SKM-1 (cell line): ENCODE measurements at regions not wholly inside any gene's neighbourhood (a gene's known extent, or its start where the extent isn't known, plus 50 kb on each side); places are given as distances from the start of the nearest gene placed in this dataset.
"Not testable (repeated sequence)": the region's sequence is repeated elsewhere in the genome, so short reads cannot be mapped to it uniquely, and the experiment has no call there.

Experiments used
- DNase-seq: peaks from one replicate; lab custom pipeline; 2025; ENCODE audit not compliant: unreplicated experiment; lab: John Stamatoyannopoulos, UW

DNA sequence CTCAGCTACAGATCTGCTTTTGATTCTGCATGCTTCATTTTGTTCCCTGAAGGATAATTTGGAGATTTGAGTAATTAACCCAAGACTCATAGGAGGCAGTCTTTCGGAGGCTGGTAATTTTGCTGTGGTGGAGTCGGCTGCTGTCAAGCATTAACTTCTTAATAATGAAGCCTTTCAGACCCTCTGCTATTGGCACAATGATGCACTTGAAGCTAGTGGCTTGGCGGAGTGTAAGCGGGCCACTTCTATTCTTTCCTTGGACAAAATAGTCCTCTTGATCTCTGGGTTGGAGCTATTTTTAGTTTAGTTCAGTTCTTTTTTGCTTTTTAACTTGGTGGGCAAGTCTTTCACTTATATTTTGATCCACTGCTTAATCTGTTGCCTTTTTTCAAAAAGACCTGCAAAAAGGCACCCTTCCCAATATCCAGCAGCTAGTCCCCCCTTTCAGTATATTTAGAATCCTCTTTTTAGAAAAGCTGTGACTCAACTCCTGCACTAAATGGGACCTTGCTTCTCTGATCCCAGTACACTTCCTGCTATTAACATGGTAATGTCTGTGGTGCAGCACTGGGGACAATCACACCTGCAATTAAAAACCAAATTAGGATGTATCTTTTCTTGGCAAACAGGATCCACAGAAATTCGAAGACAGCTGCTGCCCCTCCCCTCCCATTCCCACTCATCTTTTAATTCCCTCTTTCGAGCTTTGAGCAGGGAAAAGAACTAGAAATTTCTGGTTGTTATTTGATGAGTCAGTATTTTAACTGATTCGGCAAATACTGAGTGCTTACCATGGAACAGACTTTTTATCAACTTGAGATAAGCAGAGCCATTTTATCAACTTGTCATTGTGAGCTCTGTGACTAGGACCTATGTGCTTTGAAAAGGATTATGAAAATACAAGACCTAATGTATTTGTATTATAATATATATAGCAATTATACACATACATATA, 169.4 kb upstream of the ANKRD55 start:
- no peak for DNase-seq

DNA sequence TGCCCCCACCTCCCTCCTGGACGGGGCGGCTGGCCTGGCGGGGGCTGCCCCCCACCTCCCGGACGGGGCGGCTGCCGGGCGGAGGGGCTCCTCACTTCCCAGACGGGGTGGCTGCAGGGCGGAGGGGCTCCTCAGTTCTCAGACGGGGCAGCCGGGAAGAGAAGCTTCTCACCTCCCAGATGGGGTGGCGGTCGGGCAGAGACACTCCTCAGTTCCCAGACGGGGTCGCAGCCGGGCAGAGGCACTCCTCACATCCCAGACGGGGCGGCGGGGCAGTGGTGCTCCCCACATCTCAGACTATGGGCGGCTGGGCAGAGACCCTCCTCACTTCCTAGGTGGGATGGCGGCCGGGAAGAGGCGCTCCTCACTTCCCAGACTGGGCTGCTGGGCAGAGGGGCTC, 164.7 kb upstream of the ANKRD55 start:
- not testable (repeated sequence) for DNase-seq

- DNase-seq = no peak
These were observed 163.5 kb upstream of the ANKRD55 start for GRCh38 chr5:56396634-56397033.

DNA sequence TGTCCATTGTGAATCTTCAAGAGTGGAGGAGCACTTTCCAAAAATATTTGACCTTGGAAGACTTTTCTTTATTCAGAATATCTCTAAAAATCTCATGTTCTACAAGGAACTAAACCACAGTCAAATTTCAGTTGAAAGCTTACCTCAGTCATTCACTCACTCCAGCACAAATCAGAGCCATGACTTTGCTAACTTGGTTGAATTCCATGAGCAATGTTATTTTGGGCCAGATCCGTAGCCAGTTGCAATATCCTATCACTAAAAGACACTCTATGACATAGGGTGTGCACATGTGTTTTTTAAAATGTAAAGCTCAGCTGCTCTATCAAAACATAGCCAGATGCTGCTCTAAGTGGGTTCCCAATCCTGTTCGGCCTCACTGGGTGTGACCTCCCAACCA, 156.1 kb upstream of the ANKRD55 start:
- DNase-seq = no peak

DNA sequence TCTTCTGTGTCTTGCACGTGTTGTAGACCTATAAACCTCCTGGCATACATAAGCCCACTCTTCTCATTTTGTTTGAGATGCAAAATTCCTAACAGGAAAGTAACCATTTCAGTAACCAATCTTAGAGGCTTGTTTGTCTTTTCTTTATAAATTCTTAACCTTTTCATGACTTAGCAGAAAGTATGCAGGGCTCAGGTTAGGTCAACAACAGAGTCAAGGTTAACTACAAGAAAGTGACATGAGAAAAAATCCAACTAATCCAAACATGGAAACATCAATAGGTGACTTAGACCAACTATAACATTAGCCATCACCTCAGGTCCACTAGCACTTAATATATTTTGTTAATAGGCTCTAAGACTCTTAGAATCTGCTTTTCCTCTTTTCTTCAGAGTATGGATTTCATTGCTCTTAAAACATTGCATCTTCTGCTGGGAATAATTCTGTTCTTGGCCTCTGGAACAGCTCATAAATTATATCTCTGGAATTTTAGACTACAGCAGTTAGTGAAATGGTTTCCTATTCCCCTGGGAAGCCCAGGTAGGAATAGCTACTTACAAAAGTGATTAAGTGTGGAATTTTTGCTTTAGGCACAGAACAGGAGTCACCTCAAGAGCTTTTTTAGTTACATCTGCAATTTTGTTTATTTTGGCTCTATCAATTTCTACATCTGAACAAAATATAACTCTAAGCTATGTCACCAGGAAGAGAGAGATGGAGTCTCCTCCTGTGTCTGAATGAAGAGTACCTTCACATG, 155.3 kb upstream of the ANKRD55 start:
- DNase-seq = no peak

- peak; percentile 23 for DNase-seq
These were observed 152.9 kb upstream of the ANKRD55 start for GRCh38 chr5:56386046-56386445.

GRCh38 chr5:56384186-56384585, 151.1 kb upstream of the ANKRD55 start:
- no peak for DNase-seq

DNA sequence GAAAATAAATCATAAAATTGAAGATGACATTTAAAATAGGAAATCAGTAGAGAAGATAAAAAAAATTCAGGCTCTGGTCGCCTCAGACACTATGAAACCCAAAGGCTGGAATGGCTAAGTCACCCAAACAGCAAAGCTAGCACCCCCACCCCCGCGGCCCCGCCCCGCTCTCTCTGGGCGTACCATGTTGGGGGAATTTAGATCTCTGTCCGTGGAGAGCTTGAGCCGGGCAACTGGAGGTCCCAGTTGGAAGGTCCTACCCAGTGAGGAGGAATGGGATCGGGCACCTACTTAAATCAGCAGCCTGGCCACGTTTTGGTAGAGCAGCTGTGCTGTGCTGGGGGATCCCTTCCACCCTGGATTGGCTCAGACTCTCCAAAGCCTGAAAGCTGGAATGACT, 150.6 kb upstream of the ANKRD55 start:
- no peak for DNase-seq

- DNase-seq = no peak
These were observed 149.8 kb upstream of the ANKRD55 start for GRCh38 chr5:56382896-56383295.

GRCh38 chr5:56377573-56377972, 144.4 kb upstream of the ANKRD55 start:
- DNase-seq = no peak

DNA sequence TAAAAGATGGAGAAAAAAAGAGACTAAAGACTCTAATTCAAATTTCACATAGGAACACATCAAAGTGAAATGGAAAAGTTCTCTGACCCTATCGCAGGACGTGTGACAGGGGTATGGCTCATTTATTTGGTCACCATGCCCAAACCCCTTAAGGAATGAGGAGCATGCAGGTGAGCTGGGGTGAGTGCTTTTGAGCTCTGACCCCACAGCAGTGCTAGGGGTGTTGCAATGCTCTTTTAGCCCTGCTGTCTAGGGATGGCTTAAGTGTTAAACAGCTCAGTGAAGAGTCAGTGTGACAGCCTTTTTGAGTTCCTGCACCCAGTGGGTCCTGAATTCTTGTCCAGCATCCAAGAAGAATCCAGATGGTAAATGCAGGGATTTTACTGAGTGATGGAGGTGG, 143.0 kb upstream of the ANKRD55 start:
- DNase-seq = no peak

DNA sequence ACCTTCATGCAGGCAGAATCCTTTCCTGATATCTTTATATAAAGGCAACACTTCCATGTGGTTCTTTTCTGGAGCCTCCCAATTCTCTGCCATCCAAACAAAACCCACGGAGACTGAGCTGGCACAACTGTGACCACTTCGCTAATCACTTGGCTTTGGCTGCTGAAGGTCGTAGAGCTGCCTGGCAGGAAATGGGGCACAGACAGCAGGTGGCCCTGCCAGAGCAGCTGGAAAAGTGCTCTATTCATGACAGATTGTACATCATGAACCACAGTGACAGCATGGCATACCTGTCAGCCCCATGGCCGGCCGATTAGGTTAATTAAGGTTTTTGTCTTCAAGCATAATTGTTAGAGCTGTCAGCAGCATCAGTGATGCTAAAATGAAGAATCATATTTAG, 141.9 kb upstream of the ANKRD55 start:
- DNase-seq = no peak

GRCh38 chr5:56372491-56372890, 139.4 kb upstream of the ANKRD55 start:
- not testable (repeated sequence) for DNase-seq

- DNase-seq = no peak
These were observed 136.3 kb upstream of the ANKRD55 start for GRCh38 chr5:56369361-56369811.

DNA sequence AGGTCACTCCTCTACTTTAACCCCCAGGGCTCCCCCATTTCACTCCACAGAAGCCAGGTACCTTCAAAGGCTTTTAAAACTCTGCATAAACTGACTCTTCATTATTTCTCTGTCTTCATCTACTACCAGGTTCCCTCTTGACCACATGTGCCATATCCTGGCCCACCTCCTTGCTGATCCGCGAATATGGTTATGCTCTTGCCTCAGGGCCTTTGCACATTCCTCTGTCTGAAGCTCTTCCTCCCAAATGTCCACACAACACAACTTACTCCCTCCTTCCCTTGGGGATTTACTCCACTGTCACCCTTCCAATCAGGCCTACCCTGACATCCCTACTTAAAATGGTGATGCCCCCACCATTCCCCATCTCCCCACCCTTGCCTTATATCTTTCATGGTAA, 134.6 kb upstream of the ANKRD55 start:
- no peak for DNase-seq

DNA sequence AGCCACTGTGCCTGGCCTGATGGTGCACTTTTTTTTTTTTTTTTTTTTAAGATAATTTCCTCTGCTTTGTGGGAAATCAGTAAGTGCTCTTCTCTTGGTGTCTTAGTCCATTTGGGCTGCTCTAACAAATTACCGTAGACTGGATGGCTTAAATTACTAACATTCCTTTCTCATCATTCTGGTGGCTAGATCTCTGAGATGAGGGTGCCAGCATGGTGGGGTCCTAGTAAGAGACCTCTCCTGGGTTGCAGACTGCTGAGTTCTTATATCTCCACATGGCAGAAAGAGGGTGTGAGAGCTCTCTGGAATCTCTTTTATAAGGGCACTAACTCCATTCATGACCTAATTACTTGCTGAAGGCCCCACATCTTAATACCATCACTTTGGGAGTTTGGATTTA, 133.9 kb upstream of the ANKRD55 start:
- DNase-seq = no peak

GRCh38 chr5:56361398-56361797, 128.3 kb upstream of the ANKRD55 start:
- no peak for DNase-seq

DNA sequence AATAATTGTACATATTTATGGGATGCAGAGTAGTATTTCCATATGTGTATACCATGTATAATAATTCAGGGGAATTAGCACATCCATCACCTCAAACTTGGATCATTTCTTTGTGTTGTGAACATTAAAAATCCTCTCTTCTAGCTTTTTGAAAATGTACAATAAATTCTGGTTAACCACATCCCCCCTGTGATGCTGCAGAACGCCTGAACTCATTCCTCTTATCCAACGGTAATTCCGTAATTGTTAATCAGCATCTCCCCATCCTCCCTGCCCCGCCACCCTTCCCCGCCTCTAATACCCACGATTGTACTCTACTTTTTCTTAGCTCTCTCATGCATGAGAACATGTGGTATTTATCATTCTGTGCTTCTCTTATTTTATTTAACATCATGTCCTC, 127.7 kb upstream of the ANKRD55 start:
- DNase-seq = no peak

GRCh38 chr5:56359809-56360685, 126.9 kb upstream of the ANKRD55 start:
- DNase-seq = no peak

- DNase-seq = no peak
These were observed 125.9 kb upstream of the ANKRD55 start for GRCh38 chr5:56358703-56359681.
